Activated naive CD8-positive, alpha-beta T cell treated with anti-CD3 and anti-CD28 coated beads, Interleukin-2, amount 10 ng/mL, durations not matched to agents 7 days and 5 days (primary cell): ENCODE measurements at regions not wholly inside any gene's neighbourhood (a gene's known extent, or its start where the extent isn't known, plus 50 kb on each side); places are given as distances from the start of the nearest gene placed in this dataset.

Source experiments
- ATAC-seq: fragments of 150-1000 bp; cut with Tn5 transposase; one replicate; pipeline ENCODE4 v1.10.0; 2021; ENCODE audit warnings: low read depth, moderate library complexity
- POLR2A ChIA-PET: fragments of 350-600 bp; sonication (Branson Sonifier 250); formaldehyde crosslinking; loops from one replicate; lab custom pipeline; 2021; ENCODE audit warnings: antibody characterized with exemption; lab: Charles Lee
- DNase-seq: peaks from one replicate; pipeline ENCODE4 v3.0.0; 2021
- H3K27ac Mint-ChIP-seq: one replicate; pipeline ENCODE4 v1.8.0; 2022; ENCODE audit warnings: mild to moderate bottlenecking, mixed read lengths
- H3K27me3 Mint-ChIP-seq: one replicate; pipeline ENCODE4 v1.8.0; 2022; ENCODE audit warnings: mild to moderate bottlenecking, moderate library complexity, mixed read lengths
- H3K36me3 Mint-ChIP-seq: one replicate; pipeline ENCODE4 v1.8.0; 2021; ENCODE audit warnings: mild to moderate bottlenecking, mixed read lengths
- H3K4me1 Mint-ChIP-seq: one replicate; pipeline ENCODE4 v1.8.0; 2021; ENCODE audit warnings: mixed read lengths
- H3K4me3 Mint-ChIP-seq: one replicate; pipeline ENCODE4 v1.8.0; 2022; ENCODE audit warnings: mild to moderate bottlenecking, moderate library complexity, mixed read lengths
- H3K9me3 Mint-ChIP-seq: one replicate; pipeline ENCODE4 v1.8.0; 2021; ENCODE audit warnings: mixed read lengths

DNA sequence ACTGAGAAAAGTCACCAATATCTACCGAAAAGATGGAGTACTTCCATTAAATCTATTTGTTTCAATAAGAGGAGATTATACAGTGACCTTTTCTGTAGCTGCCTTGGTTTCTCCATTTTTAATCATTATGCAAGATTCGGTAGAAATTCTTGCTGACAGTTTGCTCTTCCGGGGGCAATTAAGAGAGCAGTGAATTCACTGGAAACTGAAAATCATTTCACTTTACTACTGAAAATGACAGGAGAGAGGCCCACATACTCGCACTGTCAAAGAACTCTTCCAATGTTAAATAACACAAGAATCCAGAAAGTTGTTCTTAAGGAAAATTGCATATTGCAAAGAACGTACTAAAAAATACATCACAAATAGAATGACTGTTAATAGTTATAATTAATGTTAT is 699.3 kb downstream of the CBLN2 start:
- no peaks in the 10 kb centered on the region for H3K27me3 Mint-ChIP-seq

GRCh38 chr18:71842666-71843065 is 701.5 kb downstream of the CBLN2 start:
- H3K9me3 Mint-ChIP-seq, result peaks cover 4% of the 10 kb centered on the region
- no peaks in the 10 kb centered on the region for H3K4me1 Mint-ChIP-seq
- ATAC-seq, result no peak
- DNase-seq, result no peak
- POLR2A ChIA-PET, result no interaction called here
- no peak overlapping the region for H3K4me3 Mint-ChIP-seq
- no peaks in the 10 kb centered on the region for H3K36me3 Mint-ChIP-seq
- no peak overlapping the region for H3K27ac Mint-ChIP-seq
- H3K27me3 Mint-ChIP-seq, result no peaks in the 10 kb centered on the region

More for the DNA sequence above, 699.3 kb downstream of the CBLN2 start:
- peaks cover 10% of the 10 kb centered on the region for H3K9me3 Mint-ChIP-seq
- H3K36me3 Mint-ChIP-seq, result no peaks in the 10 kb centered on the region
- no peak overlapping the region for H3K27ac Mint-ChIP-seq
- DNase-seq, result no peak
- ATAC-seq, result no peak
- H3K4me3 Mint-ChIP-seq, result no peak overlapping the region
- no peaks in the 10 kb centered on the region for H3K4me1 Mint-ChIP-seq
- POLR2A ChIA-PET, result no interaction called here

GRCh38 chr18:71837547-71837946 is 706.6 kb downstream of the CBLN2 start:
- H3K27ac Mint-ChIP-seq, result no peak overlapping the region
- no peaks in the 10 kb centered on the region for H3K4me1 Mint-ChIP-seq
- H3K9me3 Mint-ChIP-seq, result peaks cover 2% of the 10 kb centered on the region
- no peak overlapping the region for H3K4me3 Mint-ChIP-seq
- no peaks in the 10 kb centered on the region for H3K27me3 Mint-ChIP-seq
- no peak for ATAC-seq
- POLR2A ChIA-PET, result no interaction called here
- DNase-seq, result no peak
- H3K36me3 Mint-ChIP-seq, result no peaks in the 10 kb centered on the region

- DNase-seq, result no peak
These were observed 711.1 kb downstream of the CBLN2 start for GRCh38 chr18:71832946-71833617.

GRCh38 chr18:71831039-71831438 is 713.1 kb downstream of the CBLN2 start:
- Mint-ChIP-seq H3K27ac (no peak overlapping the region), H3K36me3 (no peaks in the 10 kb centered on the region), H3K9me3 (peaks cover 2% of the 10 kb centered on the region), H3K4me1 (no peaks in the 10 kb centered on the region), H3K27me3 (no peaks in the 10 kb centered on the region), H3K4me3 (no peak overlapping the region)
- ATAC-seq (no peak), DNase-seq (no peak)
- POLR2A ChIA-PET, result no interaction called here

More at GRCh38 chr18:71832946-71833617, 711.1 kb downstream of the CBLN2 start:
- Mint-ChIP-seq H3K4me1 (no peaks in the 10 kb centered on the region), H3K9me3 (peaks cover 2% of the 10 kb centered on the region), H3K27ac (no peak overlapping the region), H3K4me3 (no peak overlapping the region), H3K36me3 (no peaks in the 10 kb centered on the region), H3K27me3 (no peaks in the 10 kb centered on the region)
- ATAC-seq, result no peak
- POLR2A ChIA-PET, result no interaction called here

- ATAC-seq (no peak), DNase-seq (no peak)
- POLR2A ChIA-PET, result no interaction called here
- H3K27ac Mint-ChIP-seq, result no peak overlapping the region
- H3K4me1 Mint-ChIP-seq, result no peaks in the 10 kb centered on the region
- H3K27me3 Mint-ChIP-seq, result peaks cover 2% of the 10 kb centered on the region
- H3K9me3 Mint-ChIP-seq, result no peaks in the 10 kb centered on the region
- H3K4me3 Mint-ChIP-seq, result no peak overlapping the region
- no peaks in the 10 kb centered on the region for H3K36me3 Mint-ChIP-seq
These were observed 716.8 kb downstream of the CBLN2 start for GRCh38 chr18:71827301-71827700.

DNA sequence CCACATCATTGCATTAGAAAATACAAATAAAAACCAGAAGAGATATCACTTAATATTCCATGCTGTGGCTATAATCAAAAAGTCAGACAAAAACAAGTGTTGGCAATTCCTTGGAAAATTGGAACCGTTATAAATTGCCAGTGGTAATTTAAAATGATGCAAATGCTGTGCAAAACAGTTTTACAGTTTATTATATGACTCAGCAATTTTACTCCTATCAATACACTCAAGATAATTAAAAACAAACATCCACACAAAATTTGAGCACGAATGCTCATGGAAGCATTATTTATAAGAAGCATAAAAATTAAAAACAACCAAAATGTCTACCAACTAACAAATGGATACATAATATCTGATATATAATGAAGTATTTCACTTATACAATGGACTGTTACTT is 728.8 kb downstream of the CBLN2 start:
- Mint-ChIP-seq H3K27me3 (no peaks in the 10 kb centered on the region), H3K9me3 (no peaks in the 10 kb centered on the region), H3K36me3 (no peaks in the 10 kb centered on the region), H3K27ac (no peak overlapping the region), H3K4me1 (no peaks in the 10 kb centered on the region), H3K4me3 (no peak overlapping the region)
- POLR2A ChIA-PET, result no interaction called here
- ATAC-seq, result no peak
- DNase-seq, result no peak

GRCh38 chr18:71809711-71810110 is 734.4 kb downstream of the CBLN2 start:
- DNase-seq (no peak), ATAC-seq (no peak)
- Mint-ChIP-seq H3K4me3 (no peak overlapping the region), H3K27me3 (no peaks in the 10 kb centered on the region), H3K4me1 (no peaks in the 10 kb centered on the region), H3K27ac (no peak overlapping the region), H3K9me3 (no peaks in the 10 kb centered on the region), H3K36me3 (no peaks in the 10 kb centered on the region)
- POLR2A ChIA-PET, result no interaction called here

GRCh38 chr18:71808616-71809015 is 735.5 kb downstream of the CBLN2 start:
- ATAC-seq, result no peak
- POLR2A ChIA-PET, result no interaction called here
- no peak for DNase-seq

DNA sequence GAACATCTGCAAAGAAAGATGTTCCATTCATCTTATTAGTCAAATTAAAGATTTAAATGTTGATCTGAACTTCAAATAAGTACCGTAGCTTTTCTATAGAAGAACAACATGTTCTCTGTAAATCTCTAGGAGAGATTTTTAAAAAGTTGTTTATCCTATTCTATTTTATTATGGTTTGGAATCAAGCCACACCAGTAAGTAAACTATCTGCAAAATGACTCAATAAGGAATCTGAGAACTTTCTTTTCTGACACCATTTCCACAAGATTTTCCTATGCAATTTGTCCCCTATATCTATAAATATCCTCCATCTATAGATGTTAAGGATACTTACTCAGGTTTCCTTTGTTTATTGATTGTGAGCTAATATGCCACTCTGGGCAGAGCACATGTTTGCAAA is 736.6 kb downstream of the CBLN2 start:
- POLR2A ChIA-PET, result no interaction called here
- no peak for ATAC-seq
- Mint-ChIP-seq H3K4me3 (no peak overlapping the region), H3K27ac (no peak overlapping the region), H3K36me3 (no peaks in the 10 kb centered on the region), H3K27me3 (no peaks in the 10 kb centered on the region), H3K9me3 (no peaks in the 10 kb centered on the region), H3K4me1 (no peaks in the 10 kb centered on the region)
- no peak for DNase-seq

More at GRCh38 chr18:71808616-71809015, 735.5 kb downstream of the CBLN2 start:
- no peaks in the 10 kb centered on the region for H3K9me3 Mint-ChIP-seq
- H3K27ac Mint-ChIP-seq, result no peak overlapping the region
- no peaks in the 10 kb centered on the region for H3K27me3 Mint-ChIP-seq
- no peaks in the 10 kb centered on the region for H3K36me3 Mint-ChIP-seq
- H3K4me3 Mint-ChIP-seq, result no peak overlapping the region
- no peaks in the 10 kb centered on the region for H3K4me1 Mint-ChIP-seq

DNA sequence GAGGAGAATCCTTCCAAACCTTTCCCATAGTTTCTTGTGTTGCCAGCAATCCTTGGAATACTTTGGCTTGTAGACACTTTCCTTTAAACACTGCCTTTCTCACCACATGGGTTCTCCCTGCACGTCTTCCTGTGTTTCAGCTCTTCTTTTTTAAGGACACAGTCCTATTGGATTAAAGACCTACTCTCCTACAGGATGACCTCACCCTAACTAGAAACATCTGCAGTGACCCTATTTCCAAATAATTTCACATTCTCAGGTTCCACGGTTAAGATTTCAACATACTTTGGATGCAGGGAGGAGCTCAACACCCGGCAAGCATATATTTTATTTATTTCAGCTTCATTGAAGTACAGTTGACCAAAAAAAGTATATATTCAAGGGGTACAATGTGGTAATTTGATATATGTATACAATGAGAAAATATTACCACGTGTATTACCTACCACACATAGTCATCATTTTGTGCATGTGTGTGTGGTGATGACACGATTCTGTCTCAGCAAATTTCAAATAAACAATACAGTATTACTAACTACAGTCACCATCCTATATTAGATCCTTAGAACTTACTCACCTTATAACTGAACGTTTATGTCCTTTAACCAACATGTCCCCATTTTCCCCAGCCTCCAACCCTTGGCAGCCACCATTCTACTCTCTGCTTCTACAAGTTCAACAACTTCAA is 745.0 kb downstream of the CBLN2 start:
- Mint-ChIP-seq H3K9me3 (peaks cover 1% of the 10 kb centered on the region), H3K4me1 (no peaks in the 10 kb centered on the region), H3K27ac (no peak overlapping the region), H3K4me3 (no peak overlapping the region), H3K36me3 (no peaks in the 10 kb centered on the region), H3K27me3 (no peaks in the 10 kb centered on the region)
- POLR2A ChIA-PET, result no interaction called here
- DNase-seq (no peak), ATAC-seq (no peak)

DNA sequence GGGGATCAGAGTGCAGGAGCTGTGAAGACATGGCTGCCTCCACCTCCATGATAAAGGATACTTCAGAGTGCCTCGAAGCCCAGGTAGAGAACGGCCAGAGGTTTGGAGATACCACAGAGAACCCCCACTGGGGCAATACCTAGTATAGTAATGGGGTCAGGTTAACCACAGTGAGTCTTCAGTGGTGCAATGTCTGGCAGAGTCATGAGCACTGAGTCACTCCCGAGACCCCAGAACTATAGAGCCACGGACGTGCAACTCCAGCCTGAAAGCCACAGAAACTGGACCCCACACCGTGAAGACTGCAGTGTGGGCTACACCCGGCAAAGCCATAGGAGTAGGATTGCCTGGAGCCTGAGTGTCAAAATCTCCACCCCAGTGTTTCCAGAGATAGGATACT is 746.6 kb downstream of the CBLN2 start:
- no peak for DNase-seq
- no peak overlapping the region for H3K4me3 Mint-ChIP-seq
- H3K27ac Mint-ChIP-seq, result no peak overlapping the region
- no peak for ATAC-seq
- no peaks in the 10 kb centered on the region for H3K4me1 Mint-ChIP-seq
- POLR2A ChIA-PET, result no interaction called here
- H3K27me3 Mint-ChIP-seq, result no peaks in the 10 kb centered on the region
- peaks cover 1% of the 10 kb centered on the region for H3K9me3 Mint-ChIP-seq
- no peaks in the 10 kb centered on the region for H3K36me3 Mint-ChIP-seq

DNA sequence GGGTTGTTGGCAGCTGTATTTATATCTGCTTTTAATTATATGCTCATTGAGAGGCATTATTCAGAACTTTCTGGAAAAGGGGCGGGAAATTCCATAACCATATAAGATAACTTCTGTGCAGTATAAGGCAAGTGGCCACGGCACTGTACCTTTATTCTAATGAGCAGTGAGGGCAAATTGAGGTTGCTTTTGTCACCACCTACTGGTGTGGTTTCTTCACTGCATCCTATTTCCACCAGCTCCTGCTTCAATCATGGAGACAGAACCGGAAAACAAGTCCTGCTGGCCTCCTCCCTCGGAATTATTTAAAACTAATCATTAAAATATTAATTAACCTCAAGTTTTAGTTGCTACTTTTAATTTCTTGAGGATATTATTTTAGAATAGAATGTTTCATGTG is 759.4 kb downstream of the CBLN2 start:
- no peak for ATAC-seq
- no peak for DNase-seq
- Mint-ChIP-seq H3K36me3 (no peaks in the 10 kb centered on the region), H3K9me3 (no peaks in the 10 kb centered on the region), H3K4me3 (no peak overlapping the region), H3K4me1 (no peaks in the 10 kb centered on the region), H3K27ac (no peak overlapping the region), H3K27me3 (no peaks in the 10 kb centered on the region)
- POLR2A ChIA-PET, result no interaction called here

- DNase-seq (no peak), ATAC-seq (no peak)
- no peak overlapping the region for H3K27ac Mint-ChIP-seq
- no peaks in the 10 kb centered on the region for H3K9me3 Mint-ChIP-seq
- POLR2A ChIA-PET, result no interaction called here
- no peaks in the 10 kb centered on the region for H3K4me1 Mint-ChIP-seq
- no peaks in the 10 kb centered on the region for H3K36me3 Mint-ChIP-seq
- no peaks in the 10 kb centered on the region for H3K27me3 Mint-ChIP-seq
- no peak overlapping the region for H3K4me3 Mint-ChIP-seq
These were observed 783.6 kb downstream of the CBLN2 start for GRCh38 chr18:71760541-71760940.
